ENCODE measurements at regions not wholly inside any gene's neighbourhood (a gene's known extent, or its start where the extent isn't known, plus 50 kb on each side); places are given as distances from the start of the nearest gene placed in this dataset.

GRCh38 chr1:232305050-232305449 is 324.9 kb downstream of the SIPA1L2 start (continued):
- no peak for TF ChIP-seq SMAD4 (CRISPR knock-in tag; IDR thresholded peaks at IDR 0.05)
- TF ChIP-seq ZNF263 (CRISPR knock-in tag; IDR thresholded peaks at IDR 0.05; ENCODE audit: low read depth): no peak
- no peak for TF ChIP-seq ZNF671 (CRISPR knock-in tag; IDR thresholded peaks at IDR 0.05)
- TF ChIP-seq EMX1 (CRISPR knock-in tag; IDR thresholded peaks at IDR 0.05): no peak
- no peak for TF ChIP-seq USF1 (CRISPR knock-in tag; IDR thresholded peaks at IDR 0.05)
- TF ChIP-seq NFE2L1 (CRISPR knock-in tag; IDR thresholded peaks at IDR 0.05): no peak
- TF ChIP-seq, protein P1, sequence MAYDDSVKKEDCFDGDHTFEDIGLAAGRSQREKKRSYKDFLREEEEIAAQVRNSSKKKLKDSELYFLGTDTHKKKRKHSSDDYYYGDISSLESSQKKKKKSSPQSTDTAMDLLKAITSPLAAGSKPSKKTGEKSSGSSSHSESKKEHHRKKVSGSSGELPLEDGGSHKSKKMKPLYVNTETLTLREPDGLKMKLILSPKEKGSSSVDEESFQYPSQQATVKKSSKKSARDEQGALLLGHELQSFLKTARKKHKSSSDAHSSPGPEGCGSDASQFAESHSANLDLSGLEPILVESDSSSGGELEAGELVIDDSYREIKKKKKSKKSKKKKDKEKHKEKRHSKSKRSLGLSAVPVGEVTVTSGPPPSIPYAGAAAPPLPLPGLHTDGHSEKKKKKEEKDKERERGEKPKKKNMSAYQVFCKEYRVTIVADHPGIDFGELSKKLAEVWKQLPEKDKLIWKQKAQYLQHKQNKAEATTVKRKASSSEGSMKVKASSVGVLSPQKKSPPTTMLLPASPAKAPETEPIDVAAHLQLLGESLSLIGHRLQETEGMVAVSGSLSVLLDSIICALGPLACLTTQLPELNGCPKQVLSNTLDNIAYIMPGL (CRISPR knock-in tag; IDR thresholded peaks at IDR 0.05): no peak

GRCh38 chr1:232303222-232303620 is 326.7 kb downstream of the SIPA1L2 start:
- POLR2A ChIA-PET: interaction anchor here (0.5 kb wide), 1 partner anchor 130 kb away, joined by 8 read pairs; no protein-coding TSS in a partner anchor
- no peak overlapping the region for H3K27ac Mint-ChIP-seq
- DNase-seq (ENCODE audit: low spot score): no peak
- no peaks in the 10 kb centered on the region for H3K36me3 Mint-ChIP-seq
- H3K4me3 Mint-ChIP-seq: no peak overlapping the region
- peaks cover 23% of the 10 kb centered on the region for H3K4me1 Mint-ChIP-seq
- peaks cover 6% of the 10 kb centered on the region; the same call in 1 of the 2 replicates for H3K9me3 Mint-ChIP-seq
- peaks cover 2% of the 10 kb centered on the region for H3K27me3 Mint-ChIP-seq (ENCODE audit: low read depth)
- CTCF ChIA-PET: interaction anchor here (0.6 to 1.8 kb wide), 2 partner anchors 22 to 300 kb away, joined by 3 to 4 read pairs; no protein-coding TSS in a partner anchor
- ATAC-seq: no peak
- TF ChIP-seq, protein P2, sequence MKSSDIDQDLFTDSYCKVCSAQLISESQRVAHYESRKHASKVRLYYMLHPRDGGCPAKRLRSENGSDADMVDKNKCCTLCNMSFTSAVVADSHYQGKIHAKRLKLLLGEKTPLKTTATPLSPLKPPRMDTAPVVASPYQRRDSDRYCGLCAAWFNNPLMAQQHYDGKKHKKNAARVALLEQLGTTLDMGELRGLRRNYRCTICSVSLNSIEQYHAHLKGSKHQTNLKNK (CRISPR knock-in tag; IDR thresholded peaks at IDR 0.05): no peak
- no peak for TF ChIP-seq PRDM15 (CRISPR knock-in tag; IDR thresholded peaks at IDR 0.05)
- no peak for TF ChIP-seq RELA (CRISPR knock-in tag; IDR thresholded peaks at IDR 0.05; ENCODE audit: borderline replicate concordance)
- TF ChIP-seq PRRX2 (CRISPR knock-in tag; IDR thresholded peaks at IDR 0.05): no peak
- no peak for TF ChIP-seq ZNF263 (CRISPR knock-in tag; IDR thresholded peaks at IDR 0.05; ENCODE audit: low read depth)
- TF ChIP-seq ZNF396 (CRISPR knock-in tag; IDR thresholded peaks at IDR 0.05; ENCODE audit: borderline replicate concordance): no peak
- no peak for TF ChIP-seq GRHL2 (CRISPR knock-in tag; IDR thresholded peaks at IDR 0.05; ENCODE audit: insufficient replicate concordance, severe bottlenecking)
- TF ChIP-seq, protein P3, sequence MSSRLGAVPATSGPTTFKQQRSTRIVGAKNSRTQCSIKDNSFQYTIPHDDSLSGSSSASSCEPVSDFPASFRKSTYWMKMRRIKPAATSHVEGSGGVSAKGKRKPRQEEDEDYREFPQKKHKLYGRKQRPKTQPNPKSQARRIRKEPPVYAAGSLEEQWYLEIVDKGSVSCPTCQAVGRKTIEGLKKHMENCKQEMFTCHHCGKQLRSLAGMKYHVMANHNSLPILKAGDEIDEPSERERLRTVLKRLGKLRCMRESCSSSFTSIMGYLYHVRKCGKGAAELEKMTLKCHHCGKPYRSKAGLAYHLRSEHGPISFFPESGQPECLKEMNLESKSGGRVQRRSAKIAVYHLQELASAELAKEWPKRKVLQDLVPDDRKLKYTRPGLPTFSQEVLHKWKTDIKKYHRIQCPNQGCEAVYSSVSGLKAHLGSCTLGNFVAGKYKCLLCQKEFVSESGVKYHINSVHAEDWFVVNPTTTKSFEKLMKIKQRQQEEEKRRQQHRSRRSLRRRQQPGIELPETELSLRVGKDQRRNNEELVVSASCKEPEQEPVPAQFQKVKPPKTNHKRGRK (CRISPR knock-in tag; IDR thresholded peaks at IDR 0.05; ENCODE audit: borderline replicate concordance): no peak
- TF ChIP-seq, protein P4, sequence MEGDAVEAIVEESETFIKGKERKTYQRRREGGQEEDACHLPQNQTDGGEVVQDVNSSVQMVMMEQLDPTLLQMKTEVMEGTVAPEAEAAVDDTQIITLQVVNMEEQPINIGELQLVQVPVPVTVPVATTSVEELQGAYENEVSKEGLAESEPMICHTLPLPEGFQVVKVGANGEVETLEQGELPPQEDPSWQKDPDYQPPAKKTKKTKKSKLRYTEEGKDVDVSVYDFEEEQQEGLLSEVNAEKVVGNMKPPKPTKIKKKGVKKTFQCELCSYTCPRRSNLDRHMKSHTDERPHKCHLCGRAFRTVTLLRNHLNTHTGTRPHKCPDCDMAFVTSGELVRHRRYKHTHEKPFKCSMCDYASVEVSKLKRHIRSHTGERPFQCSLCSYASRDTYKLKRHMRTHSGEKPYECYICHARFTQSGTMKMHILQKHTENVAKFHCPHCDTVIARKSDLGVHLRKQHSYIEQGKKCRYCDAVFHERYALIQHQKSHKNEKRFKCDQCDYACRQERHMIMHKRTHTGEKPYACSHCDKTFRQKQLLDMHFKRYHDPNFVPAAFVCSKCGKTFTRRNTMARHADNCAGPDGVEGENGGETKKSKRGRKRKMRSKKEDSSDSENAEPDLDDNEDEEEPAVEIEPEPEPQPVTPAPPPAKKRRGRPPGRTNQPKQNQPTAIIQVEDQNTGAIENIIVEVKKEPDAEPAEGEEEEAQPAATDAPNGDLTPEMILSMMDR (IDR thresholded peaks at IDR 0.05): no peak
- no peak for TF ChIP-seq SOX15 (CRISPR knock-in tag; IDR thresholded peaks at IDR 0.05)
- TF ChIP-seq ZNF416 (CRISPR knock-in tag; IDR thresholded peaks at IDR 0.05): no peak
- TF ChIP-seq TP53 (CRISPR knock-in tag; IDR thresholded peaks at IDR 0.05): no peak
- no peak for TF ChIP-seq ZNF671 (CRISPR knock-in tag; IDR thresholded peaks at IDR 0.05)
- TF ChIP-seq MXD4 (CRISPR knock-in tag; IDR thresholded peaks at IDR 0.05; ENCODE audit: borderline replicate concordance): no peak
- no peak for TF ChIP-seq ERG (CRISPR knock-in tag; IDR thresholded peaks at IDR 0.05)
- no peak for TF ChIP-seq RORB (CRISPR knock-in tag; IDR thresholded peaks at IDR 0.05)
- TF ChIP-seq FOXK1 (CRISPR knock-in tag; IDR thresholded peaks at IDR 0.05): no peak
- TF ChIP-seq STAT6 (CRISPR knock-in tag; conservative IDR thresholded peaks at IDR 0.05; ENCODE audit: low read depth): no peak
- TF ChIP-seq ZNF138 (CRISPR knock-in tag; conservative IDR thresholded peaks at IDR 0.05): no peak
